ENCODE measurements at regions not wholly inside any gene's neighbourhood (a gene's known extent, or its start where the extent isn't known, plus 50 kb on each side); places are given as distances from the start of the nearest gene placed in this dataset.

- TF ChIP-seq CTCF (conservative IDR thresholded peaks at IDR 0.05 in 1 of 2, IDR thresholded peaks at IDR 0.05 in 1 of 2; ENCODE audit: extremely low read depth in 1 of 2, insufficient read depth in 1 of 2, low read depth in 1 of 2, low read length in 2 of 2) (no peak), EZH2 (IDR thresholded peaks at IDR 0.05; ENCODE audit: borderline replicate concordance, low read length) (no peak)
Observed at GRCh38 chr9:1708219-1708618, 306.9 kb upstream of the SMARCA2 start.

Data from mammary epithelial cell (primary cell).